ENCODE measurements at regions not wholly inside any gene's neighbourhood (a gene's known extent, or its start where the extent isn't known, plus 50 kb on each side); places are given as distances from the start of the nearest gene placed in this dataset.

DNA sequence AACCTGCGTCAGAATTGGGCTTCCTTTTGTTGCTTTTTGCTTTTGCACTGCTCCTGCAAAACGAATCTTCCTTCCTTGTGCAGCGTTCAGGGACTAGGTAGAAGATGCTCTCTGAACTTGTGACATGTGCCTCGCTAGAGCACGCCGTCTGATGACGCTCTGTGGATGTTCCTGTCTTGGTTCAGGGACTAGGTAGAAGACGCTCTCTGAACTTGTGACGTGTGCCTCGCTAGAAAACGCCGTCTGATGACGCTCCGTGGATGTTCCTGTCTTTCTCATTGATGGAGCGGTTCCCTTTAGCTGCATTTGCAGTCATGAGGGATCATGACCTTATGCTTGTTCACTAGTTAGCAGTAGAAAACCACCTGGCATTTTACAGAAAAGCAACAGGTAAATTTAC, 154.0 kb downstream of the SOX1 start:
- ChIA-PET RAD21 (ENCODE audit: low non-redundant PET in 1 of 2, low total read pairs in 2 of 2, uncharacterized antibody in 2 of 2, unreplicated experiment in 2 of 2) (no interaction called here), CTCF (no interaction called here), POLR2A (no interaction called here)
- Histone ChIP-seq H3K4me1 (ENCODE audit: control insufficient read depth in 1 of 2, insufficient read depth in 2 of 2, low read length in 2 of 2) (no peaks in the 10 kb centered on the region), H3K9me2 (ENCODE audit: insufficient read depth) (no peaks in the 10 kb centered on the region), H3K4me3 (replicated peaks in 1 of 2; ENCODE audit: low read depth in 1 of 2, low read length in 2 of 2) (no peak overlapping the region), H4K20me1 (ENCODE audit: insufficient read depth) (no peaks in the 10 kb centered on the region), H3K27ac (ENCODE audit: low read depth, low read length) (no peak overlapping the region), H3K36me3 (ENCODE audit: control insufficient read depth in 1 of 2, insufficient read depth in 2 of 2, low read length in 2 of 2) (no peaks in the 10 kb centered on the region), H3K79me2 (ENCODE audit: insufficient read depth, low read length) (no peaks in the 10 kb centered on the region), H3K4me2 (ENCODE audit: low read length) (no peak overlapping the region), H3K9me3 (ENCODE audit: control insufficient read depth in 1 of 2, insufficient read depth in 1 of 2, low read depth in 1 of 2, low read length in 2 of 2) (no peaks in the 10 kb centered on the region), H3K9ac (ENCODE audit: low read length) (no peak overlapping the region), H2AFZ (ENCODE audit: low read depth, low read length, poor library complexity, severe bottlenecking) (no peak overlapping the region), H3K27me3 (ENCODE audit: insufficient read depth, low read length) (peaks cover 34% of the 10 kb centered on the region)
- BruUV-seq (replicated peaks) = no TSS peak
- DNase-seq (ENCODE audit: low read depth, low spot score) (no peak), ATAC-seq (no peak)
- no peak for TF ChIP-seq RAD21 (IDR thresholded peaks at IDR 0.05; ENCODE audit: low read depth)
- TF ChIP-seq EZH2 (IDR thresholded peaks at IDR 0.05) = no peak
- TF ChIP-seq SRF (IDR thresholded peaks at IDR 0.05; ENCODE audit: low read depth) = no peak
- intact Hi-C loops (cut with micrococcal nuclease) = no loop called here

DNA sequence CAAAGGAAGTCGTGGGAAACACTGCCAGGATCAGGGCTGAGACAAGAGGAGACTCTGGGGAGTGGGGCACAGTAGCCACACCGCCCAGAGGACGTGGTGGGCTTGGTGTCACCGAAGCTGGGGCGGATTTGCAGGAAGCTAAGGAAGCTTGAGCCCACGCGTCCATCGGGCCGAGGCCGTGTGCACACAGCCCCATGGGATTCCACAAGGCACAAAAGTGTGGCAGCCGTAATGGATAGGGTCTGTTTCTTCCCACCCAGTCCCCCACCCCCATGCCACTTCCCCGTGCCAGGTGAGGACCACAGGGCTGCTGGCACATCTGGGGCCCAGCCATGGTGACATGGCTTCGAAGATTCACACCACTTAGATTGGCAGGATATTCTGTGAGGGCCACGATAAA, 153.2 kb upstream of the SPACA7 start:
- ATAC-seq (no peak), DNase-seq (ENCODE audit: low read depth, low spot score) (no peak)
- Histone ChIP-seq H3K4me2 (ENCODE audit: low read length) (no peak overlapping the region), H3K27ac (ENCODE audit: low read depth, low read length) (no peak overlapping the region), H2AFZ (ENCODE audit: low read depth, low read length, poor library complexity, severe bottlenecking) (no peak overlapping the region), H3K27me3 (ENCODE audit: insufficient read depth, low read length) (peaks cover 28% of the 10 kb centered on the region), H3K79me2 (ENCODE audit: insufficient read depth, low read length) (no peaks in the 10 kb centered on the region), H4K20me1 (ENCODE audit: insufficient read depth) (no peaks in the 10 kb centered on the region), H3K9ac (ENCODE audit: low read length) (no peak overlapping the region), H3K9me3 (ENCODE audit: control insufficient read depth in 1 of 2, insufficient read depth in 1 of 2, low read depth in 1 of 2, low read length in 2 of 2) (no peaks in the 10 kb centered on the region), H3K4me1 (ENCODE audit: control insufficient read depth in 1 of 2, insufficient read depth in 2 of 2, low read length in 2 of 2) (no peaks in the 10 kb centered on the region), H3K9me2 (ENCODE audit: insufficient read depth) (no peaks in the 10 kb centered on the region), H3K4me3 (replicated peaks in 1 of 2; ENCODE audit: low read depth in 1 of 2, low read length in 2 of 2) (no peak overlapping the region), H3K36me3 (ENCODE audit: control insufficient read depth in 1 of 2, insufficient read depth in 2 of 2, low read length in 2 of 2) (no peaks in the 10 kb centered on the region)
- intact Hi-C loops (cut with micrococcal nuclease) = no loop called here
- ChIA-PET CTCF (no interaction called here), RAD21 (ENCODE audit: low non-redundant PET in 1 of 2, low total read pairs in 2 of 2, uncharacterized antibody in 2 of 2, unreplicated experiment in 2 of 2) (no interaction called here), POLR2A (no interaction called here)
- no TSS peak for BruUV-seq (replicated peaks)
- TF ChIP-seq CBX3 (IDR thresholded peaks at IDR 0.05; ENCODE audit: low read depth) (no peak), ZNF274 (IDR thresholded peaks at IDR 0.05; ENCODE audit: low read depth, low read length) (no peak), POLR2AphosphoS5 (IDR thresholded peaks at IDR 0.05; ENCODE audit: low read depth, low read length) (no peak), FOSL1 (IDR thresholded peaks at IDR 0.05; ENCODE audit: low read depth) (no peak), TCF7L2 (IDR thresholded peaks at IDR 0.05; ENCODE audit: borderline replicate concordance, extremely low read depth, insufficient read depth, insufficient read length) (no peak), ELF1 (IDR thresholded peaks at IDR 0.05; ENCODE audit: borderline replicate concordance, low read depth) (no peak), CEBPB (IDR thresholded peaks at IDR 0.05; ENCODE audit: low read depth) (no peak), RAD21 (IDR thresholded peaks at IDR 0.05; ENCODE audit: low read depth) (no peak), YY1 (IDR thresholded peaks at IDR 0.05; ENCODE audit: extremely low read depth, insufficient replicate concordance, low read depth, low read length) (no peak), POLR2A (IDR thresholded peaks at IDR 0.05; ENCODE audit: borderline replicate concordance, extremely low read depth, insufficient read depth, insufficient read length) (no peak), SRF (IDR thresholded peaks at IDR 0.05; ENCODE audit: low read depth) (no peak), EGR1 (IDR thresholded peaks at IDR 0.05; ENCODE audit: low read depth) (no peak), EZH2phosphoT487 (IDR thresholded peaks at IDR 0.05; ENCODE audit: borderline replicate concordance) (no peak)
- TF ChIP-seq, protein P1, sequence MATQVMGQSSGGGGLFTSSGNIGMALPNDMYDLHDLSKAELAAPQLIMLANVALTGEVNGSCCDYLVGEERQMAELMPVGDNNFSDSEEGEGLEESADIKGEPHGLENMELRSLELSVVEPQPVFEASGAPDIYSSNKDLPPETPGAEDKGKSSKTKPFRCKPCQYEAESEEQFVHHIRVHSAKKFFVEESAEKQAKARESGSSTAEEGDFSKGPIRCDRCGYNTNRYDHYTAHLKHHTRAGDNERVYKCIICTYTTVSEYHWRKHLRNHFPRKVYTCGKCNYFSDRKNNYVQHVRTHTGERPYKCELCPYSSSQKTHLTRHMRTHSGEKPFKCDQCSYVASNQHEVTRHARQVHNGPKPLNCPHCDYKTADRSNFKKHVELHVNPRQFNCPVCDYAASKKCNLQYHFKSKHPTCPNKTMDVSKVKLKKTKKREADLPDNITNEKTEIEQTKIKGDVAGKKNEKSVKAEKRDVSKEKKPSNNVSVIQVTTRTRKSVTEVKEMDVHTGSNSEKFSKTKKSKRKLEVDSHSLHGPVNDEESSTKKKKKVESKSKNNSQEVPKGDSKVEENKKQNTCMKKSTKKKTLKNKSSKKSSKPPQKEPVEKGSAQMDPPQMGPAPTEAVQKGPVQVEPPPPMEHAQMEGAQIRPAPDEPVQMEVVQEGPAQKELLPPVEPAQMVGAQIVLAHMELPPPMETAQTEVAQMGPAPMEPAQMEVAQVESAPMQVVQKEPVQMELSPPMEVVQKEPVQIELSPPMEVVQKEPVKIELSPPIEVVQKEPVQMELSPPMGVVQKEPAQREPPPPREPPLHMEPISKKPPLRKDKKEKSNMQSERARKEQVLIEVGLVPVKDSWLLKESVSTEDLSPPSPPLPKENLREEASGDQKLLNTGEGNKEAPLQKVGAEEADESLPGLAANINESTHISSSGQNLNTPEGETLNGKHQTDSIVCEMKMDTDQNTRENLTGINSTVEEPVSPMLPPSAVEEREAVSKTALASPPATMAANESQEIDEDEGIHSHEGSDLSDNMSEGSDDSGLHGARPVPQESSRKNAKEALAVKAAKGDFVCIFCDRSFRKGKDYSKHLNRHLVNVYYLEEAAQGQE (IDR thresholded peaks at IDR 0.05; ENCODE audit: low read depth) = no peak
- TF ChIP-seq, protein P2, sequence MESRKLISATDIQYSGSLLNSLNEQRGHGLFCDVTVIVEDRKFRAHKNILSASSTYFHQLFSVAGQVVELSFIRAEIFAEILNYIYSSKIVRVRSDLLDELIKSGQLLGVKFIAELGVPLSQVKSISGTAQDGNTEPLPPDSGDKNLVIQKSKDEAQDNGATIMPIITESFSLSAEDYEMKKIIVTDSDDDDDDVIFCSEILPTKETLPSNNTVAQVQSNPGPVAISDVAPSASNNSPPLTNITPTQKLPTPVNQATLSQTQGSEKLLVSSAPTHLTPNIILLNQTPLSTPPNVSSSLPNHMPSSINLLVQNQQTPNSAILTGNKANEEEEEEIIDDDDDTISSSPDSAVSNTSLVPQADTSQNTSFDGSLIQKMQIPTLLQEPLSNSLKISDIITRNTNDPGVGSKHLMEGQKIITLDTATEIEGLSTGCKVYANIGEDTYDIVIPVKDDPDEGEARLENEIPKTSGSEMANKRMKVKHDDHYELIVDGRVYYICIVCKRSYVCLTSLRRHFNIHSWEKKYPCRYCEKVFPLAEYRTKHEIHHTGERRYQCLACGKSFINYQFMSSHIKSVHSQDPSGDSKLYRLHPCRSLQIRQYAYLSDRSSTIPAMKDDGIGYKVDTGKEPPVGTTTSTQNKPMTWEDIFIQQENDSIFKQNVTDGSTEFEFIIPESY (IDR thresholded peaks at IDR 0.05; ENCODE audit: extremely low read depth, insufficient replicate concordance, low read length) = no peak
- TF ChIP-seq, protein P3, sequence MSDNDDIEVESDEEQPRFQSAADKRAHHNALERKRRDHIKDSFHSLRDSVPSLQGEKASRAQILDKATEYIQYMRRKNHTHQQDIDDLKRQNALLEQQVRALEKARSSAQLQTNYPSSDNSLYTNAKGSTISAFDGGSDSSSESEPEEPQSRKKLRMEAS (IDR thresholded peaks at IDR 0.05) = no peak
